ENCODE measurements at regions not wholly inside any gene's neighbourhood (a gene's known extent, or its start where the extent isn't known, plus 50 kb on each side); places are given as distances from the start of the nearest gene placed in this dataset.

DNA sequence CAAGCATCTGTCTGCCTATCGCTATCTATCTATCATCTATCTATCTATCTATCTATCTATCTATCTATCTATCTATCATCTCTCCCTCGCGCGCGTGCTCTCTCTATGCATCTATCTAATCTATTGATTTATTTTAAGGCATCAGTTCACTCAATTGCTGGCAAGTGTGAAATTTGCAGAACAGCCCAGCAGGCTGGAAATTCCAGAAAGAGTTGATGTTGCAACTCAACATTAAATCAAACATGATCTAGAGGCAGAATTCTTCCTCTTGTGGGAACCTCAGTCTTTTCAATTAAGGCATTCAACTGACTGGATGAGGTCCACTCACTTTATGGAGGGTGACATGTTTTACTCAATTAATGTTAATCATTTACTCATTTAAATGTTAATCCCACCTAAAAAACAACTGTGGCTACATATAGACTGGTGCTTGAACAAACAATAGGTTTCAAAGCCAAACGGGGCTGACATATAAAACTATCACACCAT is 1210.8 kb downstream of the GALC start:
- TF ChIP-seq, protein P1, sequence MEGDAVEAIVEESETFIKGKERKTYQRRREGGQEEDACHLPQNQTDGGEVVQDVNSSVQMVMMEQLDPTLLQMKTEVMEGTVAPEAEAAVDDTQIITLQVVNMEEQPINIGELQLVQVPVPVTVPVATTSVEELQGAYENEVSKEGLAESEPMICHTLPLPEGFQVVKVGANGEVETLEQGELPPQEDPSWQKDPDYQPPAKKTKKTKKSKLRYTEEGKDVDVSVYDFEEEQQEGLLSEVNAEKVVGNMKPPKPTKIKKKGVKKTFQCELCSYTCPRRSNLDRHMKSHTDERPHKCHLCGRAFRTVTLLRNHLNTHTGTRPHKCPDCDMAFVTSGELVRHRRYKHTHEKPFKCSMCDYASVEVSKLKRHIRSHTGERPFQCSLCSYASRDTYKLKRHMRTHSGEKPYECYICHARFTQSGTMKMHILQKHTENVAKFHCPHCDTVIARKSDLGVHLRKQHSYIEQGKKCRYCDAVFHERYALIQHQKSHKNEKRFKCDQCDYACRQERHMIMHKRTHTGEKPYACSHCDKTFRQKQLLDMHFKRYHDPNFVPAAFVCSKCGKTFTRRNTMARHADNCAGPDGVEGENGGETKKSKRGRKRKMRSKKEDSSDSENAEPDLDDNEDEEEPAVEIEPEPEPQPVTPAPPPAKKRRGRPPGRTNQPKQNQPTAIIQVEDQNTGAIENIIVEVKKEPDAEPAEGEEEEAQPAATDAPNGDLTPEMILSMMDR (IDR thresholded peaks at IDR 0.05; ENCODE audit: unreplicated experiment) = no peak
- peaks cover 6% of the 10 kb centered on the region for H3K36me3 Mint-ChIP-seq (ENCODE audit: insufficient read depth, unreplicated experiment)
- H3K4me3 Mint-ChIP-seq (ENCODE audit: low read depth, unreplicated experiment) = no peak overlapping the region
- DNase-seq = peak; percentile 8
- no peaks in the 10 kb centered on the region for H3K9me3 Mint-ChIP-seq (ENCODE audit: low read depth, unreplicated experiment)
- H3K4me1 Mint-ChIP-seq (ENCODE audit: low read depth, unreplicated experiment) = peaks cover 42% of the 10 kb centered on the region
- intact Hi-C loops (cut with micrococcal nuclease; ENCODE audit: unreplicated experiment) = loop anchor here (5.0 to 10.0 kb wide), 2 partner anchors 90 to 297 kb away; no protein-coding TSS in a partner anchor
- no peaks in the 10 kb centered on the region for H3K27me3 Mint-ChIP-seq (ENCODE audit: unreplicated experiment)
- BruUV-seq (replicated peaks) = no TSS peak
- CTCF ChIA-PET = no interaction called here
- H3K27ac Mint-ChIP-seq (ENCODE audit: unreplicated experiment) = no peak overlapping the region

DNA sequence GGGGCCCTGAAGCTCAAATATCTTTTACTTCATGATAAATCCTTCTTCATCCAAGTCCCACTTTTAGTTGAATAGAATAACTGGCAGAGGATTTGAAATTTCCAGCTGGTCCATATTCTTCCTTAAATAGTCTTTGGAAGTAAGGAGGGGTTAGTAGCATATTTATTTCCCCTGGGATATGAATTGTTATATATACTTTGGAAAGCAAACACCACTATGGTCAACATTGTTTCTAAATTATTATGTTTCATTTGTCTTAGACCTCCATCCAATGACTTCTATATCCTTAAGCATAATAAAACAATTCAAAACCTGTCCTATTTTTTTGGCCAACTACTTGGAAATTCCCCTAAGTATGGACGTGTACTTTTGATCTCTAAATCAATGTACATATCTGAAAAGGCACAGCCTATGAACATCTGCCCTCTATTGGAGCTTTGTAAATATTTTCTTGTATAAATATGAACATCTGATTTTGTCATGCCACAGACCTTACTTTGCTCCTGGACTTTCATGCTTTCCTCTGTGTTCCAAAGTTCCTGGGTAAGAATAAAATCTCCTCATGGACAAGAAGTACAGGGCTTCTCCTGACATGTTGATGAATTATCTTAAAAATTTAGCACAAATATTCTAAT is 1212.0 kb downstream of the GALC start:
- DNase-seq = no peak
- CTCF ChIA-PET = no interaction called here
- peaks cover 6% of the 10 kb centered on the region for H3K36me3 Mint-ChIP-seq (ENCODE audit: insufficient read depth, unreplicated experiment)
- TF ChIP-seq, protein P1 (IDR thresholded peaks at IDR 0.05; ENCODE audit: unreplicated experiment) = no peak
- H3K9me3 Mint-ChIP-seq (ENCODE audit: low read depth, unreplicated experiment) = no peaks in the 10 kb centered on the region
- no peaks in the 10 kb centered on the region for H3K27me3 Mint-ChIP-seq (ENCODE audit: unreplicated experiment)
- intact Hi-C loops (cut with micrococcal nuclease; ENCODE audit: unreplicated experiment) = loop anchor here (5.0 to 10.0 kb wide), 2 partner anchors 91 to 296 kb away; no protein-coding TSS in a partner anchor
- peaks cover 45% of the 10 kb centered on the region for H3K4me1 Mint-ChIP-seq (ENCODE audit: low read depth, unreplicated experiment)
- BruUV-seq (replicated peaks) = no TSS peak
- no peak overlapping the region for H3K4me3 Mint-ChIP-seq (ENCODE audit: low read depth, unreplicated experiment)
- no peak overlapping the region for H3K27ac Mint-ChIP-seq (ENCODE audit: unreplicated experiment)

DNA sequence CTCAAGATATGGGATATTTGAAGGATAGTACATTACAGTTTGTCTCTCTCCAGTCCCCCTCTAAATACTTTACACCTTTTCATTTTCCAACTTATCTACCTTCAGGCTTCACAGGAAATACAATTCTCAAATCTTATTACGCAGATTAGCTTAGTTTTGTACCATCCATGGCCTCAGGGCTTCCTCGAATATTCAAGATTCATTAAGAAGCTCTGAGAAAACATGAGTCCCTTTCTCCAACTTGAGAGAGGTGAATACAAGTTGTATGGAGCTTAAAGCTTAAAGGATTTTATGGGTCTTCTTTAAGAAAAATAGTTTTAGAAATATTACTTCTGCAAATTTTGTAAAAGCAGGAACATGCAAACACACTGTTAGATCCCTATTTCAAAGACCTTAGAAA is 1212.5 kb downstream of the GALC start:
- H3K9me3 Mint-ChIP-seq (ENCODE audit: low read depth, unreplicated experiment) = peaks cover 3% of the 10 kb centered on the region
- H3K27ac Mint-ChIP-seq (ENCODE audit: unreplicated experiment) = no peak overlapping the region
- H3K36me3 Mint-ChIP-seq (ENCODE audit: insufficient read depth, unreplicated experiment) = peaks cover 6% of the 10 kb centered on the region
- CTCF ChIA-PET = no interaction called here
- intact Hi-C loops (cut with micrococcal nuclease; ENCODE audit: unreplicated experiment) = loop anchor here (5.0 to 10.0 kb wide), 2 partner anchors 92 to 296 kb away; no protein-coding TSS in a partner anchor
- H3K27me3 Mint-ChIP-seq (ENCODE audit: unreplicated experiment) = no peaks in the 10 kb centered on the region
- no TSS peak for BruUV-seq (replicated peaks)
- H3K4me1 Mint-ChIP-seq (ENCODE audit: low read depth, unreplicated experiment) = peaks cover 45% of the 10 kb centered on the region
- TF ChIP-seq, protein P1 (IDR thresholded peaks at IDR 0.05; ENCODE audit: unreplicated experiment) = no peak
- H3K4me3 Mint-ChIP-seq (ENCODE audit: low read depth, unreplicated experiment) = no peak overlapping the region
- DNase-seq = no peak

DNA sequence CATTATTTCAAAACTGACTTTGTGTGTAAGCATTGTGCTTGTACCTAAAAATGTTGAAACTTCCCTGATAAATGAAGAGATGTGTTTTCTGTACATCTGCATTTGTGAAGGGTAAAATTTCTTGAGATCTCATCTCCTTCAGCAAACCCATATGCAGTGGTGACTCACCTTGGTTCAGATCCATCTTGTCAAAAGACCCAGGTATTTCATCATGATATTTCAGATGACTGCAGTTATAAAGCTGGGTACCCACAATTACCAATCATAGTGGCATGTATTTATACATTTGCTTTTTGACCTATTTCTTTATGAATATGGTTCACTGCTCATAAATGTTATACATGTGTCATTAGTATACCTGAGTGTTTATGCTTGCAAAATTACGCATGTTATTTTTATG is 1213.6 kb downstream of the GALC start:
- Mint-ChIP-seq H3K4me3 (ENCODE audit: low read depth, unreplicated experiment) (no peak overlapping the region), H3K27ac (ENCODE audit: unreplicated experiment) (peak overlapping the region; percentile 50), H3K9me3 (ENCODE audit: low read depth, unreplicated experiment) (peaks cover 3% of the 10 kb centered on the region), H3K4me1 (ENCODE audit: low read depth, unreplicated experiment) (peaks cover 45% of the 10 kb centered on the region), H3K27me3 (ENCODE audit: unreplicated experiment) (no peaks in the 10 kb centered on the region), H3K36me3 (ENCODE audit: insufficient read depth, unreplicated experiment) (peaks cover 6% of the 10 kb centered on the region)
- DNase-seq = no peak
- no TSS peak for BruUV-seq (replicated peaks)
- TF ChIP-seq, protein P1 (IDR thresholded peaks at IDR 0.05; ENCODE audit: unreplicated experiment) = no peak
- CTCF ChIA-PET = no interaction called here
- intact Hi-C loops (cut with micrococcal nuclease; ENCODE audit: unreplicated experiment) = loop anchor here (5.0 kb wide), 2 partner anchors 72 to 118 kb away; no protein-coding TSS in a partner anchor

Measured in Calu3 (cell line).